Testis (tissue), 2 donors: ENCODE measurements at regions not wholly inside any gene's neighbourhood (a gene's known extent, or its start where the extent isn't known, plus 50 kb on each side); places are given as distances from the start of the nearest gene placed in this dataset.

ENCODE experiments used
- POLR2A ChIP-seq: fragments of 450-650 bp; IDR thresholded peaks from one replicate; pipeline ENCODE4 v1.6.1; 2017; ENCODE audit warnings: antibody characterized with exemption, mild to moderate bottlenecking, moderate library complexity
- TF ChIP-seq, protein P1 (sequence below), 3 experiments: fragments of 450-650 bp in 2 of 3; fragments of 200-600 bp in 1 of 3; sonication (generic) in 1 of 3; IDR thresholded peaks; one replicate each; pipeline ENCODE4 v1.5.1; 2016 to 2019; ENCODE audit warnings: antibody characterized with exemption in 3 of 3, mild to moderate bottlenecking in 2 of 3, moderate library complexity in 1 of 3

DNA sequence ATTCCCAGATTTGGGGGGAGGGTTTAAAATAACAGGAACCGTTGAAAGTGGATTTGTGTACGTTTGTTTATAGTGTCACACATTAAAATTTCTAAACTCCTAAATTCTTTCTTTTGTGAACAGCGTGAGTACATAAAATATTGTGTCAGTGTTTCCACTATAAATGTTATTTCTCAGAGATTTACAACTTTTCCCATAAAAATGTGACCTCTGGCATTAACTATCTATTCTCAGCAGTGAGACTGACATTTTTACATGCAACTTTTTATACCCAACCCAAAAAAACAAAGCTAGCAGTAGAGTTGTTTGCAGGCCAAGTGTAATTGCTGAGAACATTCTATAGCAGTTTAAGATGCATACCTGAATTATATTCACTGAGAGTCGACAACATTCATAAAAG, 757.0 kb upstream of the ADAMTS16 start:
- TF ChIP-seq, protein P1, sequence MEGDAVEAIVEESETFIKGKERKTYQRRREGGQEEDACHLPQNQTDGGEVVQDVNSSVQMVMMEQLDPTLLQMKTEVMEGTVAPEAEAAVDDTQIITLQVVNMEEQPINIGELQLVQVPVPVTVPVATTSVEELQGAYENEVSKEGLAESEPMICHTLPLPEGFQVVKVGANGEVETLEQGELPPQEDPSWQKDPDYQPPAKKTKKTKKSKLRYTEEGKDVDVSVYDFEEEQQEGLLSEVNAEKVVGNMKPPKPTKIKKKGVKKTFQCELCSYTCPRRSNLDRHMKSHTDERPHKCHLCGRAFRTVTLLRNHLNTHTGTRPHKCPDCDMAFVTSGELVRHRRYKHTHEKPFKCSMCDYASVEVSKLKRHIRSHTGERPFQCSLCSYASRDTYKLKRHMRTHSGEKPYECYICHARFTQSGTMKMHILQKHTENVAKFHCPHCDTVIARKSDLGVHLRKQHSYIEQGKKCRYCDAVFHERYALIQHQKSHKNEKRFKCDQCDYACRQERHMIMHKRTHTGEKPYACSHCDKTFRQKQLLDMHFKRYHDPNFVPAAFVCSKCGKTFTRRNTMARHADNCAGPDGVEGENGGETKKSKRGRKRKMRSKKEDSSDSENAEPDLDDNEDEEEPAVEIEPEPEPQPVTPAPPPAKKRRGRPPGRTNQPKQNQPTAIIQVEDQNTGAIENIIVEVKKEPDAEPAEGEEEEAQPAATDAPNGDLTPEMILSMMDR (IDR thresholded peaks at IDR 0.05), result no peak
- no peak for TF ChIP-seq POLR2A
